Ishikawa (cell line): ENCODE measurements at regions not wholly inside any gene's neighbourhood (a gene's known extent, or its start where the extent isn't known, plus 50 kb on each side); places are given as distances from the start of the nearest gene placed in this dataset.

Experiments
- CEBPB ChIP-seq: IDR thresholded peaks from 2 replicates; pipeline ENCODE4 v1.6.1; 2012
- CREB1 ChIP-seq: IDR thresholded peaks from 2 replicates; pipeline ENCODE4 v1.6.1; 2012; ENCODE audit warnings: low read depth
- EGR1 ChIP-seq: IDR thresholded peaks from 2 replicates; pipeline ENCODE4 v1.6.1; 2012
- EP300 ChIP-seq: IDR thresholded peaks from 2 replicates; pipeline ENCODE4 v1.6.1; 2012; ENCODE audit warnings: borderline replicate concordance
- FOXM1 ChIP-seq: IDR thresholded peaks from 2 replicates; pipeline ENCODE4 v1.6.1; 2012; ENCODE audit warnings: low read depth, borderline replicate concordance
- MAX ChIP-seq: IDR thresholded peaks from 2 replicates; pipeline ENCODE4 v1.6.1; 2012
- NFIC ChIP-seq: IDR thresholded peaks from 2 replicates; pipeline ENCODE4 v1.6.1; 2012
- RAD21 ChIP-seq: IDR thresholded peaks from 2 replicates; pipeline ENCODE4 v1.6.1; 2012; ENCODE audit warnings: low read depth
- REST ChIP-seq: IDR thresholded peaks from 2 replicates; pipeline ENCODE4 v1.6.1; 2012; ENCODE audit warnings: low read depth, mild to moderate bottlenecking
- TAF1 ChIP-seq: IDR thresholded peaks from 2 replicates; pipeline ENCODE4 v1.6.1; 2012; ENCODE audit warnings: low read depth, mild to moderate bottlenecking
- TCF12 ChIP-seq: IDR thresholded peaks from 2 replicates; pipeline ENCODE4 v1.6.1; 2012; ENCODE audit warnings: low read depth
- TEAD4 ChIP-seq: IDR thresholded peaks from 2 replicates; pipeline ENCODE4 v1.6.1; 2012
- USF1 ChIP-seq: IDR thresholded peaks from 2 replicates; pipeline ENCODE4 v1.6.1; 2012
- YY1 ChIP-seq: IDR thresholded peaks from 2 replicates; pipeline ENCODE4 v1.6.1; 2012; ENCODE audit warnings: low read depth
- ZBTB7A ChIP-seq: IDR thresholded peaks from 2 replicates; pipeline ENCODE4 v1.6.1; 2012; ENCODE audit warnings: low read depth

- TF ChIP-seq EGR1 (no peak), TEAD4 (no peak), EP300 (no peak), CREB1 (no peak), FOXM1 (no peak), YY1 (no peak), RAD21 (no peak), TAF1 (no peak), NFIC (no peak), USF1 (no peak), TCF12 (no peak), REST (no peak), CEBPB (no peak), ZBTB7A (no peak), MAX (no peak)
These were observed 1018.3 kb downstream of the ZPLD1 start for GRCh38 chr3:103453152-103453551.

GRCh38 chr3:103459815-103460214, 1025.0 kb downstream of the ZPLD1 start:
- no peak for TF ChIP-seq CREB1
- TF ChIP-seq TEAD4, result no peak
- TF ChIP-seq MAX, result no peak
- TF ChIP-seq RAD21, result no peak
- TF ChIP-seq TCF12, result no peak
- TF ChIP-seq ZBTB7A, result no peak
- TF ChIP-seq TAF1, result no peak
- no peak for TF ChIP-seq CEBPB
- TF ChIP-seq USF1, result no peak
- no peak for TF ChIP-seq EP300
- TF ChIP-seq REST, result no peak
- no peak for TF ChIP-seq EGR1
- TF ChIP-seq FOXM1, result no peak
- TF ChIP-seq YY1, result no peak
- no peak for TF ChIP-seq NFIC

GRCh38 chr3:103470498-103470897, 1035.7 kb downstream of the ZPLD1 start:
- TF ChIP-seq FOXM1 (no peak), TCF12 (no peak), RAD21 (no peak), YY1 (no peak), CEBPB (no peak), CREB1 (no peak), EGR1 (no peak), TAF1 (no peak), NFIC (no peak), USF1 (no peak)

GRCh38 chr3:103494011-103494410, 1059.2 kb downstream of the ZPLD1 start:
- no peak for TF ChIP-seq USF1
- no peak for TF ChIP-seq ZBTB7A
- no peak for TF ChIP-seq CEBPB
- TF ChIP-seq REST, result no peak
- TF ChIP-seq EP300, result no peak
- TF ChIP-seq YY1, result no peak
- TF ChIP-seq TEAD4, result no peak
- no peak for TF ChIP-seq EGR1
- TF ChIP-seq TCF12, result no peak
- no peak for TF ChIP-seq FOXM1
- TF ChIP-seq NFIC, result no peak
- no peak for TF ChIP-seq TAF1
- TF ChIP-seq CREB1, result no peak
- no peak for TF ChIP-seq MAX
